Spleen (tissue), 7 donors: ENCODE measurements at regions not wholly inside any gene's neighbourhood (a gene's known extent, or its start where the extent isn't known, plus 50 kb on each side); places are given as distances from the start of the nearest gene placed in this dataset.

ENCODE experiments used
- POLR2AphosphoS5 ChIP-seq, 3 donors: sonication (generic); formaldehyde crosslinking; IDR thresholded peaks; one replicate each; pipeline ENCODE4 v1.5.1; 2017; ENCODE audit warnings: antibody characterized with exemption in 3 of 3
- TF ChIP-seq, protein P1 (sequence below), 11 experiments: fragments of 200-600 bp in 7 of 11; fragments of 450-650 bp in 4 of 11; sonication (generic) in 4 of 11; IDR thresholded peaks in 8 of 11; conservative IDR thresholded peaks in 3 of 11; 1 replicate in 7 of 11; 2 replicates in 4 of 11; pipeline versions ENCODE4 v1.4.0 to v1.8.0; 2016 to 2021; ENCODE audit warnings: antibody characterized with exemption in 11 of 11, inconsistent platforms in 4 of 11, mild to moderate bottlenecking in 1 of 11
- donor health status: DM: no; HTN: no; CAD: no; lungs with moderate emphysema.
- donor health status: DM: no; HTN: no; CAD: no.
- donor health status: DM: no; HTN: no; CAD: no.

DNA sequence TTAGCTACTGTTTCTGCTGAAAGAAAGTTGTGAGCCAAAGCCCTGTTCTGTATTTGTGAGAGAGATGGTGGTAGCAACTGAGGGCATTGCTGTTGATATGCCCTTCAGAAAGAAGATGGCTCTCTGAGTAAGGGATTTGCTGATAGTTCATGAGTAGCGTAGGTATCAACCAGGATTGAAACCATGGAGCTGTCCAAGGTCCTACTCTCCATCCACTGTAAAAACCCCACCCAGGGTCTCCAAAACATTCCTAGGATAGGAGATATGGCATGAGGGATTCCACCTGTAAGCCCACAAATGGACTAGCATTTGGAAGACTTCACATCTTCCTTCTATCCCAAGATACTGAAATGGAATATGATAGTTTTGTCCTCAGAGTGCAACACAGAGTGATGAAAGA is 277.1 kb upstream of the PRKX start:
- TF ChIP-seq, protein P1, sequence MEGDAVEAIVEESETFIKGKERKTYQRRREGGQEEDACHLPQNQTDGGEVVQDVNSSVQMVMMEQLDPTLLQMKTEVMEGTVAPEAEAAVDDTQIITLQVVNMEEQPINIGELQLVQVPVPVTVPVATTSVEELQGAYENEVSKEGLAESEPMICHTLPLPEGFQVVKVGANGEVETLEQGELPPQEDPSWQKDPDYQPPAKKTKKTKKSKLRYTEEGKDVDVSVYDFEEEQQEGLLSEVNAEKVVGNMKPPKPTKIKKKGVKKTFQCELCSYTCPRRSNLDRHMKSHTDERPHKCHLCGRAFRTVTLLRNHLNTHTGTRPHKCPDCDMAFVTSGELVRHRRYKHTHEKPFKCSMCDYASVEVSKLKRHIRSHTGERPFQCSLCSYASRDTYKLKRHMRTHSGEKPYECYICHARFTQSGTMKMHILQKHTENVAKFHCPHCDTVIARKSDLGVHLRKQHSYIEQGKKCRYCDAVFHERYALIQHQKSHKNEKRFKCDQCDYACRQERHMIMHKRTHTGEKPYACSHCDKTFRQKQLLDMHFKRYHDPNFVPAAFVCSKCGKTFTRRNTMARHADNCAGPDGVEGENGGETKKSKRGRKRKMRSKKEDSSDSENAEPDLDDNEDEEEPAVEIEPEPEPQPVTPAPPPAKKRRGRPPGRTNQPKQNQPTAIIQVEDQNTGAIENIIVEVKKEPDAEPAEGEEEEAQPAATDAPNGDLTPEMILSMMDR (IDR thresholded peaks at IDR 0.05 in 8 of 11, conservative IDR thresholded peaks at IDR 0.05 in 3 of 11), result no peak
- no peak for TF ChIP-seq POLR2AphosphoS5 (IDR thresholded peaks at IDR 0.05)
